ENCODE measurements at regions not wholly inside any gene's neighbourhood (a gene's known extent, or its start where the extent isn't known, plus 50 kb on each side); places are given as distances from the start of the nearest gene placed in this dataset.
A peak's percentile ranks its signal among the peaks of the same experiment; 100 is the strongest.

GRCh38 chrX:6661736-6662135 is 126.8 kb upstream of the VCX3A start:
- H2AFZ ChIP-seq (ENCODE audit: low read depth, low read length) = no peak overlapping the region

DNA sequence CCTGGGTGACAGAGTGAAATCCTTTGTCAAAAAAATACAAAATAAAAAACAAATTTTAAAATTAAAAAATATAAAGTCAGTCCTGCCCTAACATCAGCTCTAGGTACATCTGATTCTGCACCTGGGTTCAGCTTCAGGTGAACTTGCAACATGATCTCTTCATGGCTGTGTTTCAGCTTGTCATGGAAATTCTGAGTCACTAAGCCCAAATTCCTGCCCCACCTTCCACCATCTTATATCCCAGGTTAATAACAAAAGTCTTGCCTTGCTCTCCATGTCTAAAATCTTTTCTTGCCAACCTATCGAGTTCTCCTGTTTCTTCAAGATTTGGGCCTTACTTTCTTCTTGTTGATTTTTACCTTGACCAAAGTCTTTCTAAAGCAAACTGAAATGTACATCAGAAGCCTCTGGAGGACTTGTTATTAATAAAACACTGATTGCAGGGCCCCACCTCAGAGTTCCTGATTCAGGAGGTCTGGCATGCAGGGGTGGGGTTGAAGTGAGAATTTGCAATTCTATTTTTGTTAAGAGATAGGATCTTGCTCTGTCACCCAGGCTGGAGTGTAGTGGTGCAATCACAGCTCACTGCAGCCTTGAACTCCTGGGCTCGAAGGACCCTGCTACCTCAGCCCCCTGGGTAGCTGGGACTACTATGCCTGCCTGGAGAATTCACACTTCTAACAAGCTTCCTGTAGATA is 125.8 kb upstream of the VCX3A start:
- no peak overlapping the region for H3K4me3 ChIP-seq (ENCODE audit: low read length)
- H3K9ac ChIP-seq (ENCODE audit: low read length) = no peak overlapping the region
- no peak overlapping the region for H3K27ac ChIP-seq (ENCODE audit: low read length)
- no peaks in the 10 kb centered on the region for H3K27me3 ChIP-seq (ENCODE audit: low read depth, low read length)
- no peak for TF ChIP-seq EZH2phosphoT487 (IDR thresholded peaks at IDR 0.05; ENCODE audit: low read depth)
- TF ChIP-seq CTCF (IDR thresholded peaks at IDR 0.05; ENCODE audit: low read depth, low read length) = no peak
- H3K79me2 ChIP-seq (ENCODE audit: low read length) = no peaks in the 10 kb centered on the region
- no peaks in the 10 kb centered on the region for H3K4me1 ChIP-seq (ENCODE audit: low read length)
- no peak overlapping the region for H2AFZ ChIP-seq (ENCODE audit: low read depth, low read length)
- H3K36me3 ChIP-seq (replicated peaks; ENCODE audit: low read depth, low read length) = no peaks in the 10 kb centered on the region
- no peaks in the 10 kb centered on the region for H3K9me3 ChIP-seq (ENCODE audit: insufficient read depth, low read length)
- H3K4me2 ChIP-seq (ENCODE audit: low read length) = no peak overlapping the region
- no peaks in the 10 kb centered on the region for H4K20me1 ChIP-seq (ENCODE audit: insufficient read depth, low read length)

More at GRCh38 chrX:6661736-6662135, 126.8 kb upstream of the VCX3A start:
- no peaks in the 10 kb centered on the region for H3K79me2 ChIP-seq (ENCODE audit: low read length)
- H3K9ac ChIP-seq (ENCODE audit: low read length) = no peak overlapping the region
- H3K27ac ChIP-seq (ENCODE audit: low read length) = no peak overlapping the region
- H4K20me1 ChIP-seq (ENCODE audit: insufficient read depth, low read length) = no peaks in the 10 kb centered on the region
- H3K9me3 ChIP-seq (ENCODE audit: insufficient read depth, low read length) = no peaks in the 10 kb centered on the region
- no peaks in the 10 kb centered on the region for H3K27me3 ChIP-seq (ENCODE audit: low read depth, low read length)
- H3K4me3 ChIP-seq (ENCODE audit: low read length) = no peak overlapping the region
- H3K4me2 ChIP-seq (ENCODE audit: low read length) = no peak overlapping the region
- H3K4me1 ChIP-seq (ENCODE audit: low read length) = no peaks in the 10 kb centered on the region
- TF ChIP-seq CTCF (IDR thresholded peaks at IDR 0.05; ENCODE audit: low read depth, low read length) (no peak), EZH2phosphoT487 (IDR thresholded peaks at IDR 0.05; ENCODE audit: low read depth) (no peak)
- H3K36me3 ChIP-seq (replicated peaks; ENCODE audit: low read depth, low read length) = no peaks in the 10 kb centered on the region

- Histone ChIP-seq H3K9ac (ENCODE audit: low read length) (no peak overlapping the region), H3K27me3 (ENCODE audit: low read depth, low read length) (no peaks in the 10 kb centered on the region), H2AFZ (ENCODE audit: low read depth, low read length) (no peak overlapping the region), H3K9me3 (ENCODE audit: insufficient read depth, low read length) (no peaks in the 10 kb centered on the region), H4K20me1 (ENCODE audit: insufficient read depth, low read length) (no peaks in the 10 kb centered on the region), H3K79me2 (ENCODE audit: low read length) (no peaks in the 10 kb centered on the region), H3K36me3 (replicated peaks; ENCODE audit: low read depth, low read length) (no peaks in the 10 kb centered on the region), H3K4me1 (ENCODE audit: low read length) (no peaks in the 10 kb centered on the region), H3K4me3 (ENCODE audit: low read length) (no peak overlapping the region), H3K27ac (ENCODE audit: low read length) (no peak overlapping the region), H3K4me2 (ENCODE audit: low read length) (no peak overlapping the region)
- no peak for TF ChIP-seq EZH2phosphoT487 (IDR thresholded peaks at IDR 0.05; ENCODE audit: low read depth)
- TF ChIP-seq CTCF (IDR thresholded peaks at IDR 0.05; ENCODE audit: low read depth, low read length) = no peak
These were observed 110.3 kb upstream of the VCX3A start for GRCh38 chrX:6645216-6645615.

DNA sequence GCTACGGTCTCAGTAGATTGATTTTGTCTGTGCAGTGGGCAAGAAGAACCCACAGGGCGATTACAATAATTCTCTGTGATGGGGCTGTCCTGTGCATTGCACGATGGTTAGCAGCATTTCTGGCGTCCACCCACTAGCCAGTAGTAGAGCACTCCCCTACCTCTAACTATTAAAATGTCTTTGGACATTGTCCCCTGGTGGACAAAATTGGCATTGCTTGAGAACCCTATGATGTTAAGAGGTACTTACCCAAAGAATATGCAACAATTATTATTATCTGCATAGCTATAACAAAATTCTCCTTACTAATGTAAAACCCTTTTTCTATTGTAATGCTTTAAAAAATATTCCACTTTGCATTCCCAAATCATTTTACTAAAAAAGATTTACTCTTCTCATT is 109.5 kb upstream of the VCX3A start:
- Histone ChIP-seq H3K4me3 (ENCODE audit: low read length) (no peak overlapping the region), H3K79me2 (ENCODE audit: low read length) (no peaks in the 10 kb centered on the region), H3K36me3 (replicated peaks; ENCODE audit: low read depth, low read length) (no peaks in the 10 kb centered on the region), H4K20me1 (ENCODE audit: insufficient read depth, low read length) (no peaks in the 10 kb centered on the region), H2AFZ (ENCODE audit: low read depth, low read length) (no peak overlapping the region), H3K9ac (ENCODE audit: low read length) (no peak overlapping the region), H3K27me3 (ENCODE audit: low read depth, low read length) (no peaks in the 10 kb centered on the region), H3K9me3 (ENCODE audit: insufficient read depth, low read length) (no peaks in the 10 kb centered on the region), H3K27ac (ENCODE audit: low read length) (no peak overlapping the region), H3K4me2 (ENCODE audit: low read length) (no peak overlapping the region), H3K4me1 (ENCODE audit: low read length) (no peaks in the 10 kb centered on the region)
- TF ChIP-seq CTCF (IDR thresholded peaks at IDR 0.05; ENCODE audit: low read depth, low read length) = 0 out of 2 replicates have a peak, but pooled peaks have one; percentile 16
- TF ChIP-seq EZH2phosphoT487 (IDR thresholded peaks at IDR 0.05; ENCODE audit: low read depth) = no peak
